Spleen (tissue), 3 donors: ENCODE measurements at regions not wholly inside any gene's neighbourhood (a gene's known extent, or its start where the extent isn't known, plus 50 kb on each side); places are given as distances from the start of the nearest gene placed in this dataset.

Experiments
- POLR2A ChIP-seq, 3 donors: fragments of 450-650 bp; IDR thresholded peaks; one replicate each; pipeline ENCODE4 v1.5.1; 2017; ENCODE audit warnings: antibody characterized with exemption in 3 of 3, mild to moderate bottlenecking in 1 of 3
- POLR2AphosphoS5 ChIP-seq, 3 donors: sonication (generic); formaldehyde crosslinking; IDR thresholded peaks; one replicate each; pipeline ENCODE4 v1.5.1; 2017; ENCODE audit warnings: antibody characterized with exemption in 3 of 3

DNA sequence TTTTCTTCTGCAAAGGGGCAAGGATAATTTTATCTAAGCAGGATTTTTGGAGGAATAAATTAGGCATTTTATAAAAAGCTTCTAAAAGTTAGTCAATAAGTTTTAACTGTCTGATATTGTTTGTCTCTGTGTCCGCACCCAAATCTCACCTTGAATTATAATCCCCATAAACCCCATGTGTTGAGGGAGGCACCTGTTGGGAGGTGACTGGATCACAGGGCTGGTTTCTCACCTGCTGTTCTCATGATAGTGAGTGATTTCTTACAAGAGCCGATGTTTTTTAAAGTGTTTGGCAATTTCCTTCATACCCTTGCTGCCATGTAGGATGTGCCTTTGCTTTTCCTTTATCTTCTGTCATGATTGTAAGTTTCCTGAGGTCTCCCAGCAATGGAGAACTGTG is 481.4 kb downstream of the GBA3 start:
- TF ChIP-seq POLR2A (IDR thresholded peaks at IDR 0.05) (no peak), POLR2AphosphoS5 (IDR thresholded peaks at IDR 0.05) (no peak)
